HG03039 (cell line): ENCODE measurements at regions not wholly inside any gene's neighbourhood (a gene's known extent, or its start where the extent isn't known, plus 50 kb on each side); places are given as distances from the start of the nearest gene placed in this dataset.

Experiments used
- ATAC-seq: cut with Tn5 transposase; IDR thresholded peaks from one replicate; pipeline ENCODE4 v1.9.1; 2021; ENCODE audit warnings: mild to moderate bottlenecking, moderate library complexity; ENCODE audit not compliant: unreplicated experiment

DNA sequence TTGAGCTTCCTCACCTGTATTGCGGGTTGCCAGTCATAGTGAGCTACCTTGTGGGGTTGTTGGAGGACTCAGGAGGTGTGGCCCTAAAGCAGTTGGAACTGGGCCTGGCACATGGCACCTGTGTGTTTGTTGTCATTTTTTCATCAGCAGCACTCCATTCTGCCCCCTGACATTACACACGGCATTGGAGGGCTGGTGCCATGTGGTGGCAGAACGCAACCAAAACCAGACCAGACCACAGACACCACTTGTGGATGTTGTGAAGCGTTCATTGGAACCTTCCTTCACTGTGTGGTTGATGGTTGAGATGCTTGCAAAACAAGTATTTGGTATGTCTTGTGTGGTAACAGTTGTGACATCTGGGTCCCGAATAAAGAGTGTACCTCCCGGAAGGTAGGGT lies 113.2 kb upstream of the ERCC6L2 start:
- no peak for ATAC-seq

DNA sequence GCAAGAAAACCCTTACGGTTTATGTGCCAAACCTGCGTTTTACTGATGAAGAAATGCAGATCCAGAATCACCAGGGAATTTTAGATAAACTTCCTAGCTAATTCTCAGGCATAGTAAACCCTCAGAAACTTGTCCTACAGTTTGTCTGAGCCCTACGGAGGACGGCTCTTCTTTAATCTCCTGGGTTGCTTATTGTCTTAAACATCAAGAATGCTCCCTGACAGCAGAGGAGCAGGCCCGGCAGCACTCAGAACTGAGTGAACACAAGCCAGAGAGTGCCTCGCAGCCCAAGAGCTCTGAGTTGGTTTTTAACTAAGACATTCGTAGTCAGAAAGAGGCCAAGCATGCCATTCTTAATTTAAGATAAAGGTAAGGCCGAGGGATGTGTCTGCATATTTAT lies 114.7 kb upstream of the ERCC6L2 start:
- no peak for ATAC-seq

DNA sequence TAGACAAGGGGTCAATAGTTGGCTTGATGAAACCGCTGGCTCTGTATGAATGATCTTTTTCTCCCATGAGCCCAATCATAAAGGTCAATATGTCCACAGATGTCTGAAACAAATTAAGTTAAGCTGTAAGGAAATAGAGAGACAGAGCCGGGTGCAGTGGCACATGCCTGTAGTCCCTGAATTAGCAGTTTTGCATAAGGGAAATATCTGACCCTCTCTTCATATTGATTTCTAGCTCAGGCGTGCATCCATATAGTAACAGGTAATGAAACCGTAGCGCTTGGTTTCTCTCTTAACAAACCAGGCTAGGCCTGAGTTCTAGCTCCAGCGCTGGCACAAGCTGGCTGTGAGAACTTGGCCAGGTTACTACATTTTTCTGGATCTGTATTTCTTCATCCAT lies 118.1 kb upstream of the ERCC6L2 start:
- no peak for ATAC-seq

DNA sequence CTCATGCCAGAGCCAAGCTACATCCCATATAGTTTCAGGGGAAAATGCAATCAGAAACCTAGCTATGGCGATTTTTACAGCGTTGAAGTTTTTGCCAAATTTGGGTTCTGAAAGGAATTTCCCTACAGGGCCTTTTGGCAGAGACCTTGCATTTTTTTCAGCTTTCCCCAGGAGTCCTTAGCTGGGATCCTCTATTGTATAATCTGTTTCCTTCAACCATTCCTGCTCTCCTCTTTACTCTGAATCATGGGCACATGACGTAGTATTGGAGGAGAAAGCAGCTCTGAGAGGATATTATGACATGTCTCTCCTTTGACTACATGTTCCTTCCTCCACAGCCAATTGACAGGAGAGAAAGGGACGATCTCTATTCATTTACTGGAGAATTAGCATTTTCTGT lies 118.5 kb upstream of the ERCC6L2 start:
- no peak for ATAC-seq

DNA sequence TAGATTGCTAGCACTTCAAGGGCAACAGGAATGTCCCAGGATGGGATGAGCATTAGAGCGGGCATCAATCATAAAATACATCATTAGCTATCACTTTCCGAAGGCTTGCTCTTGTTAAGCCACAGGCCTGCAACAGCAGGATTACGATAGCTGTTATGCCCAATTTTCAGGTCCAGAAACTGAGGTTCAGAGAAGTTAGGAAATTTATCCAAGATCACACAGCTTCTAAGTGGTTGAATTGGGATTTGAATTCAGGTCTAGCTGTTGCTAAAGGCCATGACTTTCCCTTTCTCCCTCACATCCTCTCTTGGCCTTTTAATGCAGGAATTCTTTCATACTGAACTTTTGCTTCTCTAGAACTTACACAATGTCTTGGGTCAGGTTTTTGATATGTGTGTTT lies 119.4 kb upstream of the ERCC6L2 start:
- ATAC-seq = no peak

DNA sequence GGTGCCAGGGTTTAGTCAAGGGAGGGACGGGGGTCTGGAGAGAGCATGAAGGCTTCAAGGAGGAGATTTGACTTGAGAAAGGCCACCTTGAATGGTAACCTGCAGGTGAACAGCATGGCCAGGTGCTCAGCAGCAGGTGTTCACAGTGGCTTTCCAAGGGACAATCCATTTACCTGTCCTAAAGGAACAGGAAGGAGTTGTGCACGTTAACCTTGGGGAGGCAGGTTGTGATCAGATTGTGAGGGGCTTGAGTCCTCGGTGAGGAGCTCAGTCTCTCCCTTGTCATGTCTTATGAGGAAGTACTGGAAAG lies 120.1 kb upstream of the ERCC6L2 start:
- no peak for ATAC-seq

DNA sequence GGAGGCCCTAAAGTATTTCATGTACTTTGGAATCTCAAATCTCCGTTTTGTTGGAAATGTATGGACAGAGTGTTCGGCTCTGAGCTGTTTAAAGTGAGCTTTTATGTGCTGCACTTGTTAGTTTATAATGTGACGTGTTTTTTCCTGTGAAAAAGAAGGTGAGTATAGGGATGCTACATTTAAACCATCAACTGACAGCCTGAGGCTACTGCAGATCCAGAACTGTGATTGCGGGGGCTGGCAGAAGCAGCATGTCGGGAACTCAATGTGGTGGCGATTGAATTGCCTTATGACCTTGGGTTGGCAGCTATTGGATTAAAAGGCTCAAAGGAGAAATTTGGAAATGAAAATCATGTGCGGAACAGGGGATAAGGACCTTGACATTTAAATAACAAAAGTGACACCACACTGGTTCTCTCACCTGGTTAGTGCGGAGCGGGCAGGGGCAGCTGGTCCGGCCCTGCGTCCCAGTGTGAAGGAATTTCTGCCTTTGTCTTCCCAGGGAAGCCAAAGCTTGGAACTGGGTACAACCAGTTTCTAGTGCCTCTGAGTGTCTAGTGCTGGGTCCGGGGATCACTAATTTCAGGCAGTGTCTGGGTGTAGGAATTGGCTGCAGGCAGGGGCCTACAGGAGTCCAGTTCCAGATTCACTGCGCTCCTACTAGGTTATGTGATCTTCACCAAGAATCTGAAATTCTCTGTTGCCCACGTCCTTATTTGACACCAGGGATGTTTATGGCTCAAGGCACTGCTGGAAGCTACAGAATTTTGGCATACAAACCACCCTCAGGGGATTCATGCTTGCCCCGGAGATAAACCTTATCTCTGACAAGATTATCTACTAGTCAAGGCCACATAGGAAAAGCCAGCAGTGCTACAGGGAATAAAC lies 120.7 kb upstream of the ERCC6L2 start:
- no peak for ATAC-seq

DNA sequence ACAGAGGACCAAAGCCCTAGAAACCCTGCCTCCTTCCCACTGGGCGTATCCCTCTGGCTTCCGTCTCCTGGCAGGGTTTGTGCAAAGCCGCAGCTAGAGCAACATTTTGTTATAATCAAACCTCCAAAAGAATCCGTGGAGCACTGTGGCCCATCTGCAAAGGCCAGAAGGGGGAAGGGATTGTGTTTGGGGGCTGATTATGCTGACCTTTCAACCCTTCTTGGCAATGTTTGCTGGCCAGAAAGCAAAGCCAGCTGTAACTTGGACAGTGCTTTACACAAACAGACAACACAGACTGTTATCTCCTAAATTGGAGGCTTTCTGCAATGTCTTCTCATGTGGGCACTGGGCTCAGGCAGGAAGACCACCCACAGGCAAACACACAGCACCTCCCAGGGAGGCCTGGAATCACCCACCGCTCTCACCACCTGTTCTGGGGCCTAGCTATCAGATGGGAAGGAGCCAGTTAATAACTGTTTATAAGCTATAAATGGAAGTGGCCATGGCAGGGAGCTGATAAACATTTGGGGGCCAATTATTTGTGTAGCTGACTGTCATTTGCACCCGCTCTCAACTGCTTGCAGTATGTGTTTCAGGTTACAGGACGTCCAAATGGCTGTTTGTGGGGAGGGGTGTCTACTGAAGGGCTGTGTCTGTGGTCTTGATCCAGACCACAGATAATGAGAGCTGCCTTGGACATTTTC lies 121.6 kb upstream of the ERCC6L2 start:
- ATAC-seq = no peak

DNA sequence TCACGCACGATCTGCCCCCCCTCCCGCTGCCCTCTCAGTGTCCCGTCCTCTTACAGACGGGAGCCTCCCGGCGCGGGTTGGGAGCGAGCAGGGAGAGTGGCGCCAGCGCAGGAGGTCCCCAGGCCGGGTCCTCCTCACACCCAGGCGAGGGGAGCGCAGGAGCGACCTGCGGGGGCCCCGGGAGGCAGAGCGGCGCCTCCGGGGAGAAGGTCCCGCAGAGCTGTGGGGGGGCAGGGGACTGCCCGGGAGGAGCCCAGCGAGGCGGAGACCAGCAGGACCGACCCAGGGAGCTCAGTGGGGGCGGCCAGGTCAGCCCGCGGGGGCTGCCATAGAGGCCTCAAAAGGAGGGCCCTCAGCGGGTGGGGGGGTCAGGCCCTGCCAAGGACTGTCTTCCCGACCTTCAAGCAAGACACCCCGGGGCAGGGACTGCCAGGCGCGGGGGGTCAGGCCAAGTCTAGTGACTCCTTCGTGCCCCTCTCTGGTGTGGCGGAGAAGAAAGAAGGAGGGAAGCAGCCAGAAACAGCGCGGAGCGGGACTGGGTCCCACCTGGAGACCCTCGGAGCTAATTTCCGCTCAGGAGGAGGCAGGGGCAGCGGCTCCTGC lies 123.3 kb upstream of the ERCC6L2 start:
- no peak for ATAC-seq

DNA sequence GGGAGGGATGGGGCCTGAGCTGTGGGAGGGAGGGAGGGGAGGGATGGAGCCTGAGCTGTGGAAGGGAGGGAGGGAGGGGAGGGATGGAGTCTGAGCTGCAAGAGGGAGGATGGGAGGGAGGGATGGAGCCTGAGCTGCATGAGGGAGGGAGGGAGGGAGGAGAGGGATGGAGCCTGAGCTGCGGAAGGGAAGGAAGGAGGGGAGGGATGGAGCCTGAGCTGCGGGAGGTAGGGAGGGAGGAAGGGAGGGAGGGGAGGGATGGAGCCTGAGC lies 124.0 kb upstream of the ERCC6L2 start:
- no peak for ATAC-seq

DNA sequence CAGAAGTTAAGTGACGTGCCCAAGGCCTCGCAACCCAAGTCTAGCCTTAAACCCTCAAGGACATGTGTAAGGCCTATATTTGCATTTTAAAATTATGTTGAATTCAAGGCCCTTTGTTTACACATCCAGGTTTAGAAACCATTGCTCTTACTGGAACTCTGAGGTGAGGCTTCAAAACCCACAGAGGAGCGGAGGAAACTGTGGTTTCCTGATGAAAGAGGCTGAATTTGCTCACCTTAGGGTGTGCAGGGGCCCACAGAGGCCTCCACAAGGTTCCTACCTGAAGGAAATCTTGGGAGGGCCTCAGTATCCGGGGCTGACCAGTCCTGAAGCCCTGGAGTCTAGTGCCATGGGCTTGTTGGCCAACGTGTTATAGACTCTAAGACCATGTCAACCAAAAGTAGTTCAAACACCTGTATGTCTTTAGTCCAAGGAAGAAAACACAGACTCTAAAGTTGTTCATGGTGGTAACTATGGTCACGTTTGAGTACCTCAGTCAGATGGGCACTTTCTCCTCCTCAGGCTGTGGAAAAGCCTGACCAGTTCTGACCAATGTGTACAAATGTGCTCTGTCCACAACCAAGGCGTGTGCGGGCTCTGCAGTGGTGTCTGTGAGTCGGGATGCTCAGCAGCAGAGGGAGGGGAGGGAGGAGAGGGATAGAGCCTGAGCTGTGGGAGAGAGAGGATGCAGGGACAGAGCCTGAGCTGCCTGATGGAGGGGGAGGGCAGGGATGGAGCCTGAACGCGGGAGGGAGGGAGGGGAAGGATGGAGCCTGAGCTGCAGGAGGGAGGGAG lies 124.6 kb upstream of the ERCC6L2 start:
- ATAC-seq = no peak

DNA sequence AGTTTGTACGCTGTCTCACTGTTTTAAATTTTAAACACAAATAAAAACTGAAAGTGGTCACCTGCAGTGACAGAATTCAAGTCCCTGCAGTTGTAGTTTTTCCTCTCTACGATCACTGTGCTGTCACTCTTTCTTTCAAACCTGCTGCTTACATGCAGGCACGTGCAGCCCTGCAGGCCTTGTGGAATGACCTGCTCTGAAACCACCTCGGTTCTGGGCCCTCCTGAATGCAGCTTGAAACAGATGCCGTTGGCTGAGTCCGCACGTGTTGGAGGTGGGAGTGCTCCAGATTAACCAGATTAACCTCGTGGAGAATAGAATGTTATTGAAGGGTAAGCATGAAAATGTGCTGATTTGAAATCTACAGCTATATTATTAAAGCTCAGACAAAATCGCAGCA lies 126.0 kb upstream of the ERCC6L2 start:
- ATAC-seq = no peak

DNA sequence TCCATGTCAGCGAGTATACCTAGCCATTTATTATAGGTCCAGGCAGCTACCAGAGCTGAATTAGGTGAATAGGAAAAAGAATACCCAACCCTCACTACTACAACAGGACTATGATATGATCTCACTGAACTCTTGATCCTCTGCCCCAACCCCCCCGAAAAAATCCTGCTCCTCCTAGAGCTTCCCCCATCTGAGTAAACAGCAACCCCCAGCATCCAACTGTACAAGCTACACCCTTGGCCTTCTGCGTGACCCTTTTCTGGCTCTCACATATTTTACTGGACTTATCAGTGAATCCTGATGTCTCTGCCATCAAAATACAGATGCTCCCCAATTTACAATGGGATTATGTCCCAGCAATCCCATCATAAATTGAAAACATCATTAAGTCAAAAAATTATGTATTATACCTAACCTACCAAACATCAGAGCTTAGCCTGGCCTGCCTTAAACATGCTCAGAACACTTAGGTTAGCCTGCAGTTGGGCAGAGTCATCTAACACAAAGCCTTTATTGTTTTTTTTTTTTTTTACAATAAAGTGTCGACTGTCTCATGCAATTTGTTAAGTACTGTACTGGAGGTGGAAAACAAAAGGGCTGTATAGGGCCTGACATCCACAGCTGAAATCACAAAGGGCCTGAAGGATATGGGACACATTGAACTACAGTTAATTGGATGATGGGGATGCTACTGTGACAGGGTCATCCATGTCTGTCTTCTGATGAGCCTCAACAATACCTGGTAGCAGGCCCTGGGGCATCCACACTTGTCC lies 128.9 kb upstream of the ERCC6L2 start:
- no peak for ATAC-seq

DNA sequence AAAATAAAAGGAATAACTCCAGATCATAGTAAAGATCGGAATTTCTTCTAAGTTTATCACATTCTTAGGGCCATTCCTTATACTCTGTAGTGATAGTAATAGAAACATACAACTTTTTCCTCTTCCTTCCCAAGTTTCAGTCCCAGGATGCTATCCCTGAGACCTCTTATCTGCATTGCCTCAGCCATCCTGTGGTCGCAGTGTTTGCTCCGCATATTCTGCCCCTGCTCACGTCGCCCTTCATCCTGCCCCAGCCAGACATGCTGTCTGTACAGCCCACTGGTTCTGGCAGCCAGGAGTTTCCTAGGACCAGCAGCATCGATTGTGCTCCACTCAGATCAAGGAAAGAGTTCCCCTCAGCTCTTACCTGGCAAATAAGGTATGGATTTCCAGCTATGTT lies 132.7 kb upstream of the ERCC6L2 start:
- ATAC-seq = no peak

DNA sequence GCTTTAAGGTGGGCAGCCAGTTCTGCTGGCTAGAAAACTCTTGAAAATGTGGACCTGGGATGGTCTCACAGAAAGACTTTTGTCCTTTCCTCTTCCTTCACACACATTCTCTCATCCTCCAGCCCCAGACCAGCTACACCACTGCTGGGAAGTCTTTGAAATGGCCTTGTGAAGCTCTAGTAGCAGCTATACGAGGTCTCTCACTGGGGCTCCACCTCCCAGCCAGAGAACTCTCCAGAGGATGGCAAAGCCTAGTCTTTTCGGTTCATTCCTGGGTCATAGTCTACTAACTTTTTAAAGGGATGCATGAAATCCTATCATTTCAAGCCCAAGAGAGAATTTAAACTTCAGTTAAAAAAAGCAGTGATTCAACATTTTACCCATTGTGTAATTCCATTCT lies 133.9 kb upstream of the ERCC6L2 start:
- no peak for ATAC-seq

DNA sequence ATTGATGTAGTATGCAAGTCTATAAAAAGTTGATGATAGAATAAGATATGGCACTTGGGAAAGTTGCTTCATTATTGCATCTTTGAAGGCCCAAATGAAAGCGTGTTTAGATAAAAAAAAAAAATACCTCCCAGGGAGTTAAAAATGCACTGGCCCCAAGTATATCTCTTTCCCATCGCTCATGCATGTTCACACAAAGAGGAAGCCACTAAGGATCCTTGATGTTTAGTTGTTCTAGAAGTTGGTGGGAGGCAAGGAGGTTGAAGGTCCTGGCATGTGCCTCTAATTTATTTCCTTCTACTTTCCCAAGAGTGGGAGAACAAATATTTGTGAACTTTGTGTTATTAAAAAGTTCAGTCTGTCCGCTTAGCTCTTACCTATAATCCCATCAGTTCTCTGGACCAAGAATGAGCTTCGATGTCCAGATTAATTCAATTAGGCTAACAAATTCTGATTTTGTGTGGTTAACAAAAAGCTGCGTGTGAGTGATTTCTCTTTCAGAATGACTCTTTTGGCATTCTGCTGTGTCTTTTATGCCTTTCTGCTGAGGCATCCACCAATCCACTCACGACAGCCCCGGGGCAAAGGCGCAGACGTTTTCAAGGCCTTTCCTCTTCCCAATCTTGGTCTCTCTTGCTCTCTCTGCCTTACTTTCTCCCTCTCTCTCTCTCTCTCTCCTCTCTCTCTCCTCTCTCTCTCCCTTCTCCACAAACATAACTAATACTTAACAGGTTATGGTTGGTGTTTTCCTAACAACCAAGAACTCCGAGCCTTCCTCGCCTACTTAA lies 135.1 kb upstream of the ERCC6L2 start:
- no peak for ATAC-seq

DNA sequence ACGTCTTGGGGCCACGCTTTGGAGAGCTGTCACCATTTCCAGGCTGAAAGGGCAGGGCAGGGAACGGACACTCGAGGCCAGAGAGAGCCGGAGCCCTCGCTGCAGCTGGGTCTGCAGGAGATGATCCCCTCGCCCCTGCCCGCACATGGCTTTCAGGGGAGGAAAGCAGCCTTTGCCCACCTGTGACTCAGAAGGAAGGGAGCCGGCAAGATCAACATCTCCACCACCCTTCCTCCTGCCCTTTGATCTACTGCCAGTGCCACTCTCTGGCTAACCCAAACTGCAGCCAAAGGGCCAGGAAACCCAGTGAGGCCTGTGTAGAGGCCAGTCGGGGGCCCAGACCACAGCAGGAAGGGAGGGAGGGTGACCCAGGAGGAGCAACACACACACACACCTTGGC lies 137.1 kb upstream of the ERCC6L2 start:
- no peak for ATAC-seq

DNA sequence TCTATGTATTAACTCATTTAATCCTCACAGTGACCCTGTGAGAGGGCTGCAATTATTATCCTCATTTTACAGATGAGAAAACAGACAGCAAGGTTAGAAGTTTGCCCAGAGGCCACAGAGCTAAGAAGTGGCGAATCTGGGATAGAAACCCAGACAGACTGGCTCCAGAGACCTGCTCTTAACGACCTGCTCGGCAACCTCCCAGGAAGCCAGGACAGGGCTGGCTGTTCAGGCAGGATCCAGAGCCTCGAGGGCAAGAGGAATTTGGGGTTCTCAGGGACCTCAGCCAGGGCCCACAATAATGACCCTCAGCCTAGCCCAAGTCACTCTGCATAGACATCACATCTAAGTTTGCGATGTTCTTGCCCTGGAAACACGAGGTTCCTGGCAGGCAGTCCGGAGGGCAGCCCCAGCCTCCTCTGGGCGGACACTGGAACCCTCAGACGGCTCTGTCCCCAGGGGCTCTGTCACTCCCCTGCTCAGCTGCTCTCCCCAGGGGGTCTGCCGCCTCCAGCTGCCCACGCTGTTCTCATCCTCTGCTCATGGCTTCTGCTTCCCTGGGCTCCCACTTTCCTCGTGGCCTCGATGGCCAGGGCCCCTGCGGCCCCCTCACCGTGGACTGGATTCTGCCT lies 138.5 kb upstream of the ERCC6L2 start:
- no peak for ATAC-seq

DNA sequence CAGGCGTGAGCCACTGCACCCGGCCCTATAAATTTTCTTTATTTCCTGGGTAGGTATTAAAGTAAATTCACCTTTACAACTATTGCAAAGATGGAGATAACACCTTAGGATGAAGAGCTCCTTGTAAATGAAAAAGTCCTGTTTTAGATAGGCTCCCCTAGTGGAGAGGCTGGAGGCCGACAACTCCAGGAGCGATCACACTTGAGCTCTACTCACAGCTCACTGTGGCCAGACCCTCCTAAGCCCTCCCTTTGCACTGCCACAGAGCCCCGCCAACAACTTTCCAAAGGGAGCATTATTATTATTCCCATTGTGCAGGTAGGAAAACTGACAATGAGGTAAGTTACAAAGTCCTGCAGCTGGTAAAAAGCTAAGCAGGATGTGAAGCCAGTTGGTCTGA lies 139.1 kb upstream of the ERCC6L2 start:
- no peak for ATAC-seq

DNA sequence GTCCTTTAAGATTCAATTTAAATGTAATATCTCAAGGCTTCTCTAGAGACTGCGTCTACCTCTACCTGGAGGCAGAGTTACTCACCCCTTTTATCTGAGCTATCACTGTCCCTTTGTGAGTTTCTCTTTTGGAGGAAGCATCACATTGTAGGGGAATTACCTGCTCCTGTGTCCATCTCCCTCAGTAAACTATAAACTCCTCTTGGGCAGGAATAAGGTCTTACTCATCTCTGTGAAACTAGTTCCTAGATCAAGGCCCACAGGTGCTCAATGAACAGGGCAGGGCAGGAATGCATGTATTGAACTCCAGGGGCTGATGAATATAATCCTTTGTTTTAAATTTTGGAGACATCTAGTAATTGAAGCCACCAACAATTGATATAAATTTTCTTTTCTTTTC lies 139.8 kb upstream of the ERCC6L2 start:
- no peak for ATAC-seq
